ENCODE measurements at regions not wholly inside any gene's neighbourhood (a gene's known extent, or its start where the extent isn't known, plus 50 kb on each side); places are given as distances from the start of the nearest gene placed in this dataset.

GRCh38 chr4:122305853-122306252, 73.0 kb upstream of the ADAD1 start:
- DNase-seq (ENCODE audit: low spot score) = no peak

DNA sequence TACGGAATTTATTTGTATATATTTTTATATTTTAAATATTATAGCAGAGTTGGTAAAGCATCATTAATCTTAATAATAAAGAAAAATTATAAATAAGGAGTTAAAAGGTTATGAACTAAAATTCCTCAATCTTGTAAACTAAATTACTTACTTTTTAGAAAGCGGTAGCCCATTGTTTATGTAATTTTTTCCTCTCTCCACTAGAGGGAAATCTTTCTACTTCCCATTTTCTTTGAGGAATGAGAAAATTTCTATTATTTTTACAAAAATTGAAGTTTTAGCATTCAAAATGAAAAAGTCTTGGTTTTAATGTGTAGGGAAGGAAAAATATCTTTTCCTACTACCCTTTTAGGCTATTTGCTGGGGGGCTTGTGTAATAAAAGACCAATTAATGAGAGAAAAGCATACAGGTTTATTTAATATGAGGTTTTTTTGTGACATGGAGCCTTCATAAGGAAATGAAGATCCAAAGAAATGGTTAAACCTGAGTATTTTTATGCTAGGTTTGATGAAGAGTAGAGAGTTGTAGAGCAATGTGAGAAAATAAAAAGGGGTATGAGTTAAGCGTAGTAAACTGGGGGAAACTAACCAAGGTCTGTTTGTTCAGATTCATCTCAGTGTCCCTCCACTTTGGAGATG, 68.7 kb upstream of the ADAD1 start:
- DNase-seq (ENCODE audit: low spot score) = peak; percentile 16

DNA sequence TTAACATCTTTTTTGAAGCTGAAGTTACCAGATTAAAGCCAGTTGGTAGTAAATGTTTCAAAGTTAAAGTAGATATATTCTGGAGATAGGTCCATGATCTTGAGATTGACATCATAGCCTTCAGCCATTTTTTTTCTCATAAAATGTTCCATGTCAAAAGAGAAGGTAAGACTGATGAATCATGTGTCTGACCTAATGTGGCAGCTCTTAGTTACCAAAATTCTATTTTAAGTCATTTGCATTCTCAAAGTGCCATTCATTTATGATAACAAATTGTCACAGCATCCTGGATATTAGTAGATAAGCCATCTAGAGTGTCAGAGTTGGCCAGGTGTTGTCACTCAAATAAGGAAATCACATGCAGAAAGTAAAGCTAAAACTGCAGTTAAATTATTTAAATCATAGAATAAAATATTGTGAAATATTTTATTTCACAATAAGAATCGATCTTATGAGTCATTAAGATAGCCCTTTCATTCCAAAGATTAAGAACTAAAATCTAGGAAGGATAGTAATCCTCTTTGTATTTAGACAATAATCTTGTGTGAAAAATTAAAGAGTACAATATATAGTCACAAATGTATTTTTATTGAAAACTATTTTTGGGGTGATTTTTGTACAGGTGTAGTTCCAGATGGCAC, 65.7 kb upstream of the ADAD1 start:
- no peak for DNase-seq (ENCODE audit: low spot score)

DNA sequence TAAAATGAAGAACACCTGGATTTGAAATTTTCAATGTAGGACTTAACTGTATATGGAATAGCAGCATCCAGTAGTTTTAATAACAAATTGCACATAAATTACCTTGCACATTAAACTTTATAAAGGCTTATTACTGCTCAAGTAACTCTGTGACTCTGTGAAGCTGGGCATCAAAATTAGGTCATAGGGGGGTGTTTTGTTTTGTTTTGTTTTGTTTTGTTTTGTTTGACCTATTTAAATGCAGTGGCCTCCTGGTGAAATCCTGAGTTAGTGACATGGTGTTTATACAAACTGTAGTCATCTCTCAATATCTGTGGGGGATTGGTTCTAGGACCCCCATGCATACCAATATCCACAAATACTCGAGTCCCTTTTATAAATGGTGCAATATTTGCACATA, 51.9 kb upstream of the ADAD1 start:
- no peak for DNase-seq (ENCODE audit: low spot score)

DNA sequence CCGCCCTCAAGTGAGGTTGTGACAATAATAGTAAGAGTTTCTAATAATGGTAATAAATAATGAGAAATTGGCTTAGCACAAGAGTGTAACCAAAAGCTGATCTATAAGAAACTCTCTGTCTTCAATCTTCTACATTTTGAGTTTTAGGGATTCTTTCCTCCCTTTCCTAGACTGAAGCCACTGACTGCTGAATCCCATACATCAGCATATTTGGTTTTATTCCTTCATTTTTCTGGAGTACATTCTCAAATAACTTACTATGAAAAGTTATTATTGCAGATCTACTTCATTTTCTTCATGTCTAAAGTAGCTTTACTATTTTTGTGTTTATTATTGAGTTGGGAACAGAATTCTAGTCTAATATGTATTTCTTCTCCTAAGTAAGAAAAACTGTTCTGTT, 49.9 kb upstream of the ADAD1 start:
- DNase-seq (ENCODE audit: low spot score) = no peak

Measured in kidney tubule cell (primary cell).